Psoas muscle (tissue), 7 donors: ENCODE measurements at regions not wholly inside any gene's neighbourhood (a gene's known extent, or its start where the extent isn't known, plus 50 kb on each side); places are given as distances from the start of the nearest gene placed in this dataset.

Experiments used
- ATAC-seq, 4 donors: fragments of 200-7000 bp; cut with Tn5 transposase; one replicate each; pipeline ENCODE4 v1.9.1; 2020; ENCODE audit warnings: moderate library complexity in 3 of 4, mild to moderate bottlenecking in 2 of 4
- DNase-seq, 2 donors: peaks; one replicate each; pipeline ENCODE4 v3.0.0-alpha.2; 2020
- H3K27ac ChIP-seq: fragments of 200-600 bp; one replicate; pipeline ENCODE4 v1.8.0; 2022
- H3K27me3 ChIP-seq, 3 donors: fragments of 200-600 bp in 1 of 3; one replicate each; pipeline versions ENCODE4 v1.6.1 to v1.8.0; 2013 to 2022; ENCODE audit warnings: low read length in 2 of 3, mild to moderate bottlenecking in 2 of 3, moderate library complexity in 1 of 3; ENCODE audit not compliant: insufficient read depth in 3 of 3
- H3K36me3 ChIP-seq, 2 donors: fragments of 200-600 bp in 1 of 2; one replicate each; pipeline versions ENCODE4 v1.6.1 to v1.8.0; 2013 to 2022; ENCODE audit warnings: low read depth in 1 of 2, mild to moderate bottlenecking in 1 of 2, moderate library complexity in 1 of 2; ENCODE audit not compliant: insufficient read depth in 1 of 2
- H3K4me1 ChIP-seq: fragments of 200-600 bp; one replicate; pipeline ENCODE4 v1.8.0; 2022
- H3K4me3 ChIP-seq: fragments of 200-600 bp; one replicate; pipeline ENCODE4 v1.8.0; 2022; ENCODE audit warnings: mild to moderate bottlenecking
- H3K9me3 ChIP-seq: fragments of 200-600 bp; one replicate; pipeline ENCODE4 v1.8.0; 2022
- CTCF ChIP-seq: fragments of 200-600 bp; IDR thresholded peaks from one replicate; pipeline ENCODE4 v1.8.0; 2022; ENCODE audit warnings: antibody characterized with exemption
- WGBS, 3 donors: extraction: QIAGEN DNeasy Blood & Tissue Kit; methylation state at CpG; one replicate each; pipeline versions ENCODE4 v1.1.6 to v1.1.7; 2013; 5-methylcytosine and 5-hydroxymethylcytosine counted together
- intact Hi-C, 2 donors: fragments of 100-400 bp; cut with DNase I; formaldehyde crosslinking; loops; one replicate each; pipeline versions ENCODE4 v1.11.0 to v1.14.2; 2022
- donor health status: healthy with polysubstance abuse.
- donor health status: DM: no; HTN: no; CAD: no; lungs with moderate emphysema.
- donor health status: Bipolar disorder and iron deficiency.
- donor health status: healthy.
- donor health status: DM: yes; HTN: yes; CAD: no.
- donor health status: DM: no; HTN: no; CAD: no.
- donor health status: DM: yes; HTN: yes; CAD: no.

GRCh38 chr20:39163993-39164392 is 201.8 kb downstream of the DHX35 start:
- no peak for DNase-seq
- H3K27me3 ChIP-seq: no peaks in the 10 kb centered on the region
- no peaks in the 10 kb centered on the region for H3K9me3 ChIP-seq
- no peaks in the 10 kb centered on the region for H3K36me3 ChIP-seq
- no peak for TF ChIP-seq CTCF
- intact Hi-C loops: no loop called here
- no peak overlapping the region for H3K4me3 ChIP-seq
- 84 to 88% (median 87%) methylated on average over 1 of the region's 1 CpG for WGBS, 3 donors
- no peaks in the 10 kb centered on the region for H3K4me1 ChIP-seq
- H3K27ac ChIP-seq: no peak overlapping the region
- ATAC-seq: no peak

- H3K4me3 ChIP-seq: no peak overlapping the region
- WGBS, 3 donors: 27 to 47% (median 33%) methylated on average over 1 of the region's 1 CpG
- ATAC-seq (no peak), DNase-seq (no peak)
- H3K36me3 ChIP-seq: no peaks in the 10 kb centered on the region
- intact Hi-C loops: no loop called here
- H3K27me3 ChIP-seq: no peaks in the 10 kb centered on the region
- H3K27ac ChIP-seq: no peak overlapping the region
- H3K4me1 ChIP-seq: no peaks in the 10 kb centered on the region
- H3K9me3 ChIP-seq: no peaks in the 10 kb centered on the region
- no peak for TF ChIP-seq CTCF
These were observed 199.8 kb downstream of the DHX35 start for GRCh38 chr20:39161900-39162299.

- ATAC-seq (no peak), DNase-seq (no peak)
- no peak overlapping the region for H3K27ac ChIP-seq
- H3K27me3 ChIP-seq: peaks cover 0 to 2% (median 0%) of the 10 kb centered on the region in 3 donors
- H3K4me3 ChIP-seq: no peak overlapping the region
- TF ChIP-seq CTCF: no peak
- no peaks in the 10 kb centered on the region for H3K9me3 ChIP-seq
- intact Hi-C loops: no loop called here
- H3K4me1 ChIP-seq: no peaks in the 10 kb centered on the region
- WGBS, 3 donors: 41 to 43% (median 41%) methylated on average over 12 of the region's 12 CpGs
- H3K36me3 ChIP-seq: no peaks in the 10 kb centered on the region
These were observed 193.8 kb downstream of the DHX35 start for GRCh38 chr20:39155971-39156370.

- Histone ChIP-seq H3K4me3 (no peak overlapping the region), H3K27me3 (peaks cover 0 to 2% (median 0%) of the 10 kb centered on the region in 3 donors), H3K27ac (no peak overlapping the region), H3K36me3 (no peaks in the 10 kb centered on the region), H3K4me1 (no peaks in the 10 kb centered on the region), H3K9me3 (no peaks in the 10 kb centered on the region)
- 80 to 95% (median 94%) methylated on average over 1 of the region's 1 CpG for WGBS, 3 donors
- intact Hi-C loops: no loop called here
- DNase-seq (no peak), ATAC-seq (no peak)
- no peak for TF ChIP-seq CTCF
These were observed 190.6 kb downstream of the DHX35 start for GRCh38 chr20:39152742-39153141.

GRCh38 chr20:39152126-39152525 is 190.0 kb downstream of the DHX35 start:
- Histone ChIP-seq H3K27ac (no peak overlapping the region), H3K36me3 (no peaks in the 10 kb centered on the region), H3K27me3 (peaks cover 0 to 2% (median 0%) of the 10 kb centered on the region in 3 donors), H3K9me3 (no peaks in the 10 kb centered on the region), H3K4me3 (no peak overlapping the region), H3K4me1 (no peaks in the 10 kb centered on the region)
- WGBS, 3 donors: 29 to 48% (median 33%) methylated on average over 4 of the region's 4 CpGs
- DNase-seq (no peak), ATAC-seq (no peak)
- TF ChIP-seq CTCF: no peak
- intact Hi-C loops: no loop called here
